K562 (cell line): ENCODE measurements at regions not wholly inside any gene's neighbourhood (a gene's known extent, or its start where the extent isn't known, plus 50 kb on each side); places are given as distances from the start of the nearest gene placed in this dataset.

ENCODE experiments used
- ATAC-seq: fragments of 200-7000 bp; cut with Tn5 transposase; 3 replicates; pipeline ENCODE4 v1.9.1; 2020; ENCODE audit warnings: moderate library complexity
- BruUV-seq: library from RNA; stranded (reverse); fragments of 400-500 nt; replicated peaks from 2 replicates; lab custom pipeline; 2021; lab: Mats Ljungman, UMichigan
- CTCF ChIA-PET: fragments of 300-600 bp; formaldehyde crosslinking; extraction: SDS; loops from one replicate; lab custom pipeline; 2021; ENCODE audit warnings: low intra/inter-chr PET ratio; lab: Yijun Ruan, JAX
- POLR2A ChIA-PET: fragments of 300-600, 350-650 bp; sonication (Branson Sonifier 250); formaldehyde crosslinking; extraction: SDS; loops from one replicate; lab custom pipeline; 2021; ENCODE audit warnings: antibody characterized with exemption, inconsistent platforms; lab: Yijun Ruan, JAX
- DNase-seq, 4 experiments: peaks; one replicate each; pipeline versions ENCODE4 v3.0.0 to v3.0.0-alpha.2; 2011 to 2018; ENCODE audit warnings: low spot score in 3 of 4, mixed read lengths in 3 of 4; ENCODE audit errors: extremely low read depth in 1 of 4
- FAIRE-seq: peaks from 2 replicates; lab custom pipeline; 2011; peaks lifted over from hg19 to GRCh38; lab: Jason Lieb, UNC
- H2AFZ ChIP-seq: 2 replicates; pipeline ENCODE4 v1.6.0; 2011; ENCODE audit warnings: low read depth, low read length, control low read depth, inconsistent platforms
- H3K27ac ChIP-seq: fragments of 200-600 bp; 3 replicates; pipeline ENCODE4 v1.8.0; 2011; ENCODE audit warnings: low read depth, mild to moderate bottlenecking, control low read depth, inconsistent platforms, low read length, moderate library complexity, mixed read lengths; ENCODE audit errors: extremely low read depth
- H3K27me3 ChIP-seq, 2 experiments: fragments of 300-600 bp in 1 of 2; 2 replicates in 1 of 2; 3 replicates in 1 of 2; pipeline versions ENCODE4 v1.6.0 to v1.8.0; 2011; ENCODE audit warnings: inconsistent platforms in 2 of 2, low read length in 2 of 2, mild to moderate bottlenecking in 1 of 2, mixed read lengths in 1 of 2, moderate library complexity in 1 of 2; ENCODE audit not compliant: control insufficient read depth in 2 of 2, insufficient read depth in 2 of 2
- H3K36me3 ChIP-seq: fragments of 300-600 bp; 3 replicates; pipeline ENCODE4 v1.8.0; 2011; ENCODE audit warnings: mild to moderate bottlenecking, low read length, inconsistent platforms; ENCODE audit not compliant: control insufficient read depth, insufficient read depth
- H3K4me1 ChIP-seq, 2 experiments: fragments of 200-600 bp in 1 of 2; replicated peaks in 1 of 2; 2 replicates in 1 of 2; 3 replicates in 1 of 2; pipeline versions ENCODE4 v1.5.1 to v1.8.0; 2011; ENCODE audit warnings: inconsistent platforms in 2 of 2, low read length in 2 of 2, mild to moderate bottlenecking in 1 of 2, mixed read lengths in 1 of 2, moderate library complexity in 1 of 2; ENCODE audit not compliant: control insufficient read depth in 2 of 2, insufficient read depth in 2 of 2
- H3K4me2 ChIP-seq: 2 replicates; pipeline ENCODE4 v1.6.1; 2011; ENCODE audit warnings: low read length, control low read depth, inconsistent platforms, mixed read lengths; ENCODE audit not compliant: insufficient read depth
- H3K4me3 ChIP-seq: fragments of 200-600 bp; sonication (generic), shearing (Covaris generic); 2 replicates; pipeline ENCODE4 v1.5.1; 2016; ENCODE audit warnings: control low read depth, inconsistent platforms
- H3K79me2 ChIP-seq: fragments of 200-600 bp; 3 replicates; pipeline ENCODE4 v1.8.0; 2011; ENCODE audit warnings: low read length, inconsistent platforms; ENCODE audit not compliant: control insufficient read depth, insufficient read depth
- H3K9ac ChIP-seq, 2 experiments: 2 replicates each; pipeline versions ENCODE4 v1.6.0 to v1.6.1; 2011; ENCODE audit warnings: low read depth in 2 of 2, low read length in 2 of 2, control low read depth in 1 of 2, inconsistent platforms in 1 of 2, mild to moderate bottlenecking in 1 of 2, mixed read lengths in 1 of 2; ENCODE audit not compliant: insufficient read depth in 1 of 2
- H3K9me1 ChIP-seq: one replicate; pipeline ENCODE4 v1.6.0; 2011; ENCODE audit warnings: inconsistent platforms, mild to moderate bottlenecking, low read length, moderate library complexity; ENCODE audit not compliant: control insufficient read depth, insufficient read depth
- H3K9me3 ChIP-seq: replicated peaks from 2 replicates; pipeline ENCODE4 v1.5.1; 2011; ENCODE audit warnings: low read depth, low read length, inconsistent platforms; ENCODE audit not compliant: control insufficient read depth, insufficient read depth
- H4K20me1 ChIP-seq: replicated peaks from 2 replicates; pipeline ENCODE4 v1.6.1; 2011; ENCODE audit warnings: low read length, inconsistent platforms, mixed read lengths; ENCODE audit not compliant: control insufficient read depth, insufficient read depth
- ARID3B ChIP-seq: fragments of 250-450 bp; sonication (Bioruptor Pico); IDR thresholded peaks from 2 replicates; pipeline ENCODE4 v1.4.0; 2020; ENCODE audit warnings: borderline replicate concordance
- CBFA2T2 ChIP-seq: fragments of 450-650 bp; conservative IDR thresholded peaks from 2 replicates; pipeline ENCODE4 v1.6.1; 2017; ENCODE audit warnings: mild to moderate bottlenecking
- FOXJ2 ChIP-seq: fragments of 200-800 bp; sonication (Bioruptor generic); IDR thresholded peaks from 2 replicates; pipeline ENCODE4 v1.6.1; 2016; ENCODE audit warnings: missing genetic modification characterization, missing compliant biosample characterization
- PHF21A ChIP-seq: fragments of 450-650 bp; IDR thresholded peaks from 2 replicates; pipeline ENCODE4 v1.6.1; 2017; ENCODE audit warnings: low read depth, borderline replicate concordance
- POU5F1 ChIP-seq: fragments of 150-350 bp; IDR thresholded peaks from 2 replicates; pipeline ENCODE4 v1.6.1; 2014; ENCODE audit warnings: borderline replicate concordance, low read length, low read depth, mild to moderate bottlenecking; ENCODE audit not compliant: partially characterized antibody
- PRMT5 ChIP-seq: sonication (generic); formaldehyde crosslinking; IDR thresholded peaks from 2 replicates; pipeline ENCODE4 v1.5.0; 2020; ENCODE audit warnings: missing genetic modification reagents
- ZFX ChIP-seq: sonication (generic); formaldehyde crosslinking; IDR thresholded peaks from 2 replicates; pipeline ENCODE4 v1.8.0; 2022; ENCODE audit warnings: mild to moderate bottlenecking, missing genetic modification reagents, moderate library complexity
- ZNF830 ChIP-seq: fragments of 250-450 bp; sonication (Bioruptor Pico); IDR thresholded peaks from 2 replicates; pipeline ENCODE4 v1.5.0; 2021; ENCODE audit warnings: mild to moderate bottlenecking
- WGBS: fragments of 100-300 bp; shearing (Covaris generic); methylation state at CpG from one replicate; pipeline ENCODE4 v1.1.6; 2016; ENCODE audit warnings: low coverage, mixed read lengths; ENCODE audit not compliant: insufficient coverage; ENCODE audit errors: missing lambda C conversion rate; 5-methylcytosine and 5-hydroxymethylcytosine counted together
- in situ Hi-C: fragments of 300-500 bp; cut with MboI; formaldehyde crosslinking; loops from 4 replicates; pipeline ENCODE4 v1.15.0; 2018; ENCODE audit warnings: inconsistent platforms, mixed read lengths
- intact Hi-C: fragments of 100-400 bp; cut with micrococcal nuclease; formaldehyde crosslinking; loops from 2 replicates; pipeline ENCODE4 v1.14.2; 2022

GRCh38 chr11:103556171-103556570 lies 446.9 kb downstream of the DYNC2H1 start:
- H3K9me3 ChIP-seq, result no peaks in the 10 kb centered on the region; the same call in 1 of the 2 replicates
- no peak overlapping the region for H3K4me2 ChIP-seq
- CTCF ChIA-PET, result no interaction called here
- H3K9me1 ChIP-seq, result no peaks in the 10 kb centered on the region
- in situ Hi-C loops (no loop called here), intact Hi-C loops (no loop called here)
- no peak for TF ChIP-seq POU5F1
- TF ChIP-seq PHF21A, result no peak
- TF ChIP-seq FOXJ2 (tag), result no peak
- TF ChIP-seq ZNF830 (CRISPR knock-in tag), result no peak
- TF ChIP-seq PRMT5, result no peak
- no peak for TF ChIP-seq ZFX
- no peak for TF ChIP-seq ARID3B (CRISPR knock-in tag)
- TF ChIP-seq CBFA2T2, result no peak
- POLR2A ChIA-PET, result interaction anchor here (0.5 kb wide), 1 partner anchor 9 kb away, joined by 3 read pairs; no protein-coding TSS in a partner anchor
- H4K20me1 ChIP-seq, result no peaks in the 10 kb centered on the region
- no peak overlapping the region for H3K4me3 ChIP-seq
- no peaks in the 10 kb centered on the region for H3K4me1 ChIP-seq
- H3K27ac ChIP-seq, result no peak overlapping the region
- WGBS, result 0% methylated on average over 3 of the region's 3 CpGs
- FAIRE-seq, result no peak
- no peak for ATAC-seq
- H3K36me3 ChIP-seq, result no peaks in the 10 kb centered on the region
- DNase-seq, result no peak
- no peaks in the 10 kb centered on the region for H3K27me3 ChIP-seq
- no peaks in the 10 kb centered on the region for H3K79me2 ChIP-seq
- H3K9ac ChIP-seq, result no peak overlapping the region
- BruUV-seq, result no TSS peak
- H2AFZ ChIP-seq, result no peak overlapping the region
